ENCODE measurements at regions not wholly inside any gene's neighbourhood (a gene's known extent, or its start where the extent isn't known, plus 50 kb on each side); places are given as distances from the start of the nearest gene placed in this dataset.
"Not testable (repeated sequence)": the region's sequence is repeated elsewhere in the genome, so short reads cannot be mapped to it uniquely, and the experiment has no call there.

DNA sequence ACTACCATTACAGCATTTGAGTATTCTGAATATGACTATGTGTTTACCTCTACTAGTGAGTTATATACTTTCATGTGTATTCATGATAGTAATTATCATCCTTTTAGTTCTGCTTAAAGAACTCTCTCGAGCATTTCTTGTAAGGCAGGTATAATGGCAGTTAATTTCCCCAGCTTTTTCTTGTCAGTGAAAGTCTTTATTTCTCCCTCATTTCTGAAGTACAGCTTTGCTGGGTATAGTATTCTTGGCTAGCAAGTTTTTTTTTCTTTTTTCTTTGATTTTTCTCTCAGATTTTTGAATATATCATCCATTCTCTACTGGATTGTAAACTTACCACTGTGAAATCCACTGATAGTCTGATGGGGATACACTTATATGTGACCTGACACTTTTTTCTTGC is 165.9 kb upstream of the ARHGAP5 start:
- DNase-seq (ENCODE audit: low read depth, low spot score): no peak
- TF ChIP-seq, protein P1, sequence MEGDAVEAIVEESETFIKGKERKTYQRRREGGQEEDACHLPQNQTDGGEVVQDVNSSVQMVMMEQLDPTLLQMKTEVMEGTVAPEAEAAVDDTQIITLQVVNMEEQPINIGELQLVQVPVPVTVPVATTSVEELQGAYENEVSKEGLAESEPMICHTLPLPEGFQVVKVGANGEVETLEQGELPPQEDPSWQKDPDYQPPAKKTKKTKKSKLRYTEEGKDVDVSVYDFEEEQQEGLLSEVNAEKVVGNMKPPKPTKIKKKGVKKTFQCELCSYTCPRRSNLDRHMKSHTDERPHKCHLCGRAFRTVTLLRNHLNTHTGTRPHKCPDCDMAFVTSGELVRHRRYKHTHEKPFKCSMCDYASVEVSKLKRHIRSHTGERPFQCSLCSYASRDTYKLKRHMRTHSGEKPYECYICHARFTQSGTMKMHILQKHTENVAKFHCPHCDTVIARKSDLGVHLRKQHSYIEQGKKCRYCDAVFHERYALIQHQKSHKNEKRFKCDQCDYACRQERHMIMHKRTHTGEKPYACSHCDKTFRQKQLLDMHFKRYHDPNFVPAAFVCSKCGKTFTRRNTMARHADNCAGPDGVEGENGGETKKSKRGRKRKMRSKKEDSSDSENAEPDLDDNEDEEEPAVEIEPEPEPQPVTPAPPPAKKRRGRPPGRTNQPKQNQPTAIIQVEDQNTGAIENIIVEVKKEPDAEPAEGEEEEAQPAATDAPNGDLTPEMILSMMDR (conservative IDR thresholded peaks at IDR 0.05): no peak
- Mint-ChIP-seq H3K9me3 (peaks cover 17% of the 10 kb centered on the region), H3K4me3 (no peak overlapping the region), H3K27ac (ENCODE audit: unreplicated experiment) (no peak overlapping the region), H3K27me3 (ENCODE audit: low read depth) (no peaks in the 10 kb centered on the region), H3K4me1 (no peaks in the 10 kb centered on the region), H3K36me3 (ENCODE audit: low read depth) (peaks cover 9% of the 10 kb centered on the region)

DNA sequence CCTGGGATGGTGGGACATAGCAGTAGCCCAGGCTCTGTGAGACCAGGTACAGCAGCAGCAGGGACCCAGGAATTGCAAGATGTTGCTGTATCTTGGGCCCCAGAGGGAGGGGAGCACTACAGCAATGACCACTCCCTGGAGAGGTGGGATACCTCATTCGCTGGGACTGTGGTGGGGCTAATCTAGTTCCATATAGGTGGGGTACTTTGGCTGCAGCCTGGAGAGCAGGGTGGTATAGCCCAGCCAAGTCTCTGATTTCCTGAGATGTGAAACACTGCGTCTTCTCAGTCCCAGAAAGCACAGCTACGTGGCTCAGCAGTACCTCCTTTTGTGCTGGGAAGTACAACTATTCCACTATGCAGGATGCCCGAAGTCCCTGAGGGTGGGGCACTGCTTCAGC is 163.7 kb upstream of the ARHGAP5 start:
- no peak overlapping the region for H3K27ac Mint-ChIP-seq (ENCODE audit: unreplicated experiment)
- H3K9me3 Mint-ChIP-seq: peaks cover 17% of the 10 kb centered on the region
- DNase-seq (ENCODE audit: low read depth, low spot score): no peak
- no peaks in the 10 kb centered on the region for H3K4me1 Mint-ChIP-seq
- TF ChIP-seq, protein P1 (conservative IDR thresholded peaks at IDR 0.05): no peak
- peaks cover 9% of the 10 kb centered on the region for H3K36me3 Mint-ChIP-seq (ENCODE audit: low read depth)
- no peak overlapping the region for H3K4me3 Mint-ChIP-seq
- no peaks in the 10 kb centered on the region for H3K27me3 Mint-ChIP-seq (ENCODE audit: low read depth)

DNA sequence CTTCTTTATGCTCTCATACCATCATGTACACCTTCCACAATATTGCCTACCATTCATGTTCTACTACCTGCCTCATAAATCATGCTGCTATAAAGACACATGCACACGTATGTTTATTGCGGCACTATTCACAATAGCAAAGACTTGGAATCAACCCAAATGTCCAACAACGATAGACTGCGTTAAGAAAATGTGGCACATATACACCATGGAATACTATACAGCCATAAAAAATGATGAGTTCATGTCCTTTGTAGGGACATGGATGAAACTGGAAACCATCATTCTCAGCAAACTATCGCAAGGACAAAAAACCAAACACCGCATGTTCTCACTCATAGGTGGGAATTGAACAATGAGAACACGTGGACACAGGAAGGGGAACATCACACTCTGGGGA is 158.8 kb upstream of the ARHGAP5 start:
- H3K4me1 Mint-ChIP-seq; H3K27ac Mint-ChIP-seq (ENCODE audit: unreplicated experiment): not testable (repeated sequence)

DNA sequence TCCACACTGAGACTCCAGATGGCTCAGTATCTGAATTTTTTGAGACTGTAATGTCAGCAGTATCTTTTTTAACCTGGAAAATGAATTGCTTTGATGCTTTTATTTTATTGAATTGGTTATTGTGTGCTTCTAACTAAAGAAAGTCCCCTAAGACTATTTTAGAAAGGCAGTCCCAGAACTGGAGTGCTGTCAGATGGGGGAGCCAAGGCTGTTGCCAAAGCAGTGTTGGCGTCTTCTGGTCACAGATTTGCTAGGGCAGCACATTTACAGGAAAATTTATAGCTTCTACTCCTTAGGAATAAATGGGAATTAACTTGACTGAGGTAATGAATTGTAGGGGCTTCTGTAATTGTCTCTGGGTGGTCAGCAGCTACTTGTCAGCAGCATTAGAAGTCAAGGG is 157.1 kb upstream of the ARHGAP5 start:
- Mint-ChIP-seq H3K4me3 (no peak overlapping the region), H3K9me3 (no peaks in the 10 kb centered on the region), H3K4me1 (no peaks in the 10 kb centered on the region), H3K27me3 (ENCODE audit: low read depth) (no peaks in the 10 kb centered on the region), H3K27ac (ENCODE audit: unreplicated experiment) (no peak overlapping the region), H3K36me3 (ENCODE audit: low read depth) (no peaks in the 10 kb centered on the region)
- DNase-seq (ENCODE audit: low read depth, low spot score): no peak
- TF ChIP-seq, protein P1 (conservative IDR thresholded peaks at IDR 0.05): no peak

More for the DNA sequence above, 158.8 kb upstream of the ARHGAP5 start:
- H3K27me3 Mint-ChIP-seq (ENCODE audit: low read depth); DNase-seq (ENCODE audit: low read depth, low spot score); H3K36me3 Mint-ChIP-seq (ENCODE audit: low read depth); H3K9me3 Mint-ChIP-seq; H3K4me3 Mint-ChIP-seq: not testable (repeated sequence)

DNA sequence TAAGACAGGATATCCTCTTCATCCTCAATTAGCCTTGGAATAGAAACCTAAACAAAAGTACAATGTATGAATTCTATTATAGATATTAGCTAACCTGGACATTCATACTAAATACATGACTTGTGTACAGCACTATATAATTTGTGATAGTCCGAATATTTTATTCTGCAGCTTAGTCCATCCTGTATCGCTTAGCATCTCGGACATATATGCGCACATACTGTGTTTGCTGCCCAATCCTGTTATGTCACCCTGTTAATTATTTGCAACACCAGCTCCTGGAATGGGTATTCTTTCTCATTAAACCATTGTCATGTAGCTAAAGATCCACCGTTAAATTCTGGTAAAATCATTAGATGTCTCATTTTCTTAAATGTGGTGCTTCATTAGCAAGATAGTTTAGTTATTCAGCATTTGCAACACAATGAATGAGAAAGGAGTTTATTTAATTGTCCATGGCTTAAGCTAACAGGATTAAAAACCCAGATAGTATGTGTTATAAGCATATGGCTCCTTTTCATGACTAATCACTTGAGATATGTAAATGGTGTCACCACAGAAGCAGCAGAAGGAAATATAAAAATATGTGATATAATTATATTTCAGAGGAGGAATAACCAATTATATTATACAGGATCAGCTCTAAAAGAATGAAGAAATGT is 156.0 kb upstream of the ARHGAP5 start:
- H3K4me3 Mint-ChIP-seq: no peak overlapping the region
- no peak for DNase-seq (ENCODE audit: low read depth, low spot score)
- H3K27ac Mint-ChIP-seq (ENCODE audit: unreplicated experiment): no peak overlapping the region
- TF ChIP-seq, protein P1 (conservative IDR thresholded peaks at IDR 0.05): no peak
- H3K4me1 Mint-ChIP-seq: no peaks in the 10 kb centered on the region
- no peaks in the 10 kb centered on the region for H3K27me3 Mint-ChIP-seq (ENCODE audit: low read depth)
- no peaks in the 10 kb centered on the region for H3K9me3 Mint-ChIP-seq
- H3K36me3 Mint-ChIP-seq (ENCODE audit: low read depth): no peaks in the 10 kb centered on the region

DNA sequence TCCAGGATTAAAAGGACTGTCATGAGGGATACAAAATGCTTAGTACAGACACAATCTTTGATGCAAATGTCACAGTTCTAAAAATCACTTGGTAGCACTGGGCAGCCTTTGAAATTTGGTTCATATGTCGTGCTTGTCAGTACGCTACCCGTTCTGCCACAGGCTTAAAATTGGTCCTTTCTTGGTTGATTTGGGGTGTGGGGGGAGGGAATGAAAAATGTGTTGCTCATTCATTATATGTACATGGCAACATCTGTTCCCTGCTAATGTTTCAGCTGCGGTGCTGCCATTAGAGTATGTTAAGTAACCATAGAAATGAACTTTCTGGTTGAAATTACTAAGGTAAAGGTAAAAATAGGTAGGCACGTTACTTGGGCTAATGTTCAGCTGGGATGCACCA is 155.4 kb upstream of the ARHGAP5 start:
- H3K4me1 Mint-ChIP-seq: peaks cover 4% of the 10 kb centered on the region
- H3K27ac Mint-ChIP-seq (ENCODE audit: unreplicated experiment): no peak overlapping the region
- no peaks in the 10 kb centered on the region for H3K9me3 Mint-ChIP-seq
- TF ChIP-seq, protein P1 (conservative IDR thresholded peaks at IDR 0.05): no peak
- no peak overlapping the region for H3K4me3 Mint-ChIP-seq
- H3K27me3 Mint-ChIP-seq (ENCODE audit: low read depth): no peaks in the 10 kb centered on the region
- H3K36me3 Mint-ChIP-seq (ENCODE audit: low read depth): no peaks in the 10 kb centered on the region
- DNase-seq (ENCODE audit: low read depth, low spot score): no peak

Data from neural crest cell (in vitro differentiated cells).